MM.1S (cell line): ENCODE measurements at regions not wholly inside any gene's neighbourhood (a gene's known extent, or its start where the extent isn't known, plus 50 kb on each side); places are given as distances from the start of the nearest gene placed in this dataset.

Experiments used
- DNase-seq: peaks from one replicate; pipeline ENCODE4 v3.0.0-alpha.2; 2015
- H2AFZ ChIP-seq: fragments of 300-600 bp; sonication (generic); 2 replicates; pipeline ENCODE4 v1.6.0; 2016; ENCODE audit warnings: antibody characterized with exemption, low read length
- H3F3A ChIP-seq: fragments of 300-600 bp; sonication (generic); 2 replicates; pipeline ENCODE4 v1.6.1; 2016; ENCODE audit warnings: mild to moderate bottlenecking, antibody characterized with exemption, low read length, moderate library complexity, mixed read lengths; ENCODE audit not compliant: insufficient read depth
- H3K27ac ChIP-seq: fragments of 300-600 bp; sonication (generic); 2 replicates; pipeline ENCODE4 v1.5.1; 2016; ENCODE audit warnings: mild to moderate bottlenecking, low read length
- H3K27me3 ChIP-seq: fragments of 300-600 bp; sonication (generic); replicated peaks from 2 replicates; pipeline ENCODE4 v1.6.0; 2016; ENCODE audit warnings: low read length; ENCODE audit not compliant: insufficient read depth
- H3K36me3 ChIP-seq: fragments of 300-600 bp; sonication (generic); replicated peaks from 2 replicates; pipeline ENCODE4 v1.6.1; 2016; ENCODE audit warnings: mild to moderate bottlenecking, low read length, mixed read lengths; ENCODE audit not compliant: insufficient read depth
- H3K4me1 ChIP-seq: fragments of 300-600 bp; sonication (generic); 2 replicates; pipeline ENCODE4 v1.6.1; 2016; ENCODE audit warnings: low read length, mixed read lengths
- H3K4me2 ChIP-seq: fragments of 300-600 bp; sonication (generic); 2 replicates; pipeline ENCODE4 v1.6.0; 2016; ENCODE audit warnings: low read depth, low read length
- H3K4me3 ChIP-seq: fragments of 300-600 bp; sonication (generic); 2 replicates; pipeline ENCODE4 v1.5.1; 2016; ENCODE audit warnings: low read length, mixed read lengths
- H3K79me2 ChIP-seq: fragments of 300-600 bp; sonication (generic); 2 replicates; pipeline ENCODE4 v1.6.1; 2016; ENCODE audit warnings: mixed run types, low read length, mixed read lengths
- H3K9ac ChIP-seq: fragments of 300-600 bp; sonication (generic); 2 replicates; pipeline ENCODE4 v1.6.1; 2016; ENCODE audit warnings: low read length, mixed read lengths
- H3K9me2 ChIP-seq: fragments of 300-600 bp; sonication (generic); replicated peaks from 2 replicates; pipeline ENCODE4 v1.6.1; 2016; ENCODE audit warnings: mild to moderate bottlenecking, low read length, mixed read lengths; ENCODE audit not compliant: insufficient read depth
- H3K9me3 ChIP-seq: fragments of 300-600 bp; sonication (generic); replicated peaks from 2 replicates; pipeline ENCODE4 v1.6.1; 2016; ENCODE audit warnings: mild to moderate bottlenecking, low read length, mixed read lengths; ENCODE audit not compliant: insufficient read depth
- H4K20me1 ChIP-seq: fragments of 300-600 bp; sonication (generic); 2 replicates; pipeline ENCODE4 v1.6.1; 2016; ENCODE audit warnings: mild to moderate bottlenecking, low read length, moderate library complexity, mixed read lengths; ENCODE audit not compliant: insufficient read depth
- EZH2 ChIP-seq: fragments of 300-600 bp; sonication (generic); optimal IDR thresholded peaks from 2 replicates; pipeline ENCODE3; 2017; ENCODE audit warnings: low read depth, mild to moderate bottlenecking, antibody characterized with exemption, low read length, mixed read lengths
- EZH2phosphoT487 ChIP-seq: fragments of 300-600 bp; sonication (generic); IDR thresholded peaks from 2 replicates; pipeline ENCODE4 v1.6.1; 2018; ENCODE audit warnings: antibody characterized with exemption, low read length
- TF ChIP-seq, protein P1 (sequence below): fragments of 300-600 bp; sonication (generic); IDR thresholded peaks from 2 replicates; pipeline ENCODE4 v1.5.1; 2016; ENCODE audit warnings: antibody characterized with exemption, low read length, mixed read lengths

DNA sequence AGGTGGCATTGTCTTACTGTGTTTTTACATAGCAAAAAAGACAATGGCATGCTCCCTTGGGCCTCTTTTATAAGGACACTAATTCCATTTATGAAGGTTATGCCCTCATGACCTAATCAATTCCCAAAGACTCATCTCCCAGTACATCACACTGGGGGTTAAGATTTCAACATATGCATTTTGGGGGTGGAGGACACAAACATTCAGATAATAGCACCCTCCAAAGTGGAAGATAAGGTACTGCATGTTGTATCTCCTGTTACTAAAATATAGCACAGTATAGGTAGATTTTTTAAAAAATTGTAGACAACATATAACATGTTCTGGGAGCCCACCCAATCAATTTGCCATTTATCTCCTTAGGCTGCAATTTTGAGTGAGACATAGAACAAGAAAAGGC lies 221.2 kb downstream of the LIG4 start:
- no peaks in the 10 kb centered on the region for H3K36me3 ChIP-seq
- DNase-seq = no peak
- no peaks in the 10 kb centered on the region for H3K79me2 ChIP-seq
- no peak overlapping the region for H3K4me2 ChIP-seq
- no peak for TF ChIP-seq EZH2
- no peak for TF ChIP-seq EZH2phosphoT487
- TF ChIP-seq, protein P1, sequence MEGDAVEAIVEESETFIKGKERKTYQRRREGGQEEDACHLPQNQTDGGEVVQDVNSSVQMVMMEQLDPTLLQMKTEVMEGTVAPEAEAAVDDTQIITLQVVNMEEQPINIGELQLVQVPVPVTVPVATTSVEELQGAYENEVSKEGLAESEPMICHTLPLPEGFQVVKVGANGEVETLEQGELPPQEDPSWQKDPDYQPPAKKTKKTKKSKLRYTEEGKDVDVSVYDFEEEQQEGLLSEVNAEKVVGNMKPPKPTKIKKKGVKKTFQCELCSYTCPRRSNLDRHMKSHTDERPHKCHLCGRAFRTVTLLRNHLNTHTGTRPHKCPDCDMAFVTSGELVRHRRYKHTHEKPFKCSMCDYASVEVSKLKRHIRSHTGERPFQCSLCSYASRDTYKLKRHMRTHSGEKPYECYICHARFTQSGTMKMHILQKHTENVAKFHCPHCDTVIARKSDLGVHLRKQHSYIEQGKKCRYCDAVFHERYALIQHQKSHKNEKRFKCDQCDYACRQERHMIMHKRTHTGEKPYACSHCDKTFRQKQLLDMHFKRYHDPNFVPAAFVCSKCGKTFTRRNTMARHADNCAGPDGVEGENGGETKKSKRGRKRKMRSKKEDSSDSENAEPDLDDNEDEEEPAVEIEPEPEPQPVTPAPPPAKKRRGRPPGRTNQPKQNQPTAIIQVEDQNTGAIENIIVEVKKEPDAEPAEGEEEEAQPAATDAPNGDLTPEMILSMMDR = no peak
- no peaks in the 10 kb centered on the region for H3K9me2 ChIP-seq
- no peaks in the 10 kb centered on the region for H3K4me1 ChIP-seq
- no peaks in the 10 kb centered on the region for H3K27me3 ChIP-seq
- H2AFZ ChIP-seq = no peak overlapping the region
- no peak overlapping the region for H3K9ac ChIP-seq
- no peak overlapping the region for H3K27ac ChIP-seq
- no peaks in the 10 kb centered on the region for H3F3A ChIP-seq
- H3K4me3 ChIP-seq = no peak overlapping the region
- H3K9me3 ChIP-seq = no peaks in the 10 kb centered on the region
- H4K20me1 ChIP-seq = no peaks in the 10 kb centered on the region

DNA sequence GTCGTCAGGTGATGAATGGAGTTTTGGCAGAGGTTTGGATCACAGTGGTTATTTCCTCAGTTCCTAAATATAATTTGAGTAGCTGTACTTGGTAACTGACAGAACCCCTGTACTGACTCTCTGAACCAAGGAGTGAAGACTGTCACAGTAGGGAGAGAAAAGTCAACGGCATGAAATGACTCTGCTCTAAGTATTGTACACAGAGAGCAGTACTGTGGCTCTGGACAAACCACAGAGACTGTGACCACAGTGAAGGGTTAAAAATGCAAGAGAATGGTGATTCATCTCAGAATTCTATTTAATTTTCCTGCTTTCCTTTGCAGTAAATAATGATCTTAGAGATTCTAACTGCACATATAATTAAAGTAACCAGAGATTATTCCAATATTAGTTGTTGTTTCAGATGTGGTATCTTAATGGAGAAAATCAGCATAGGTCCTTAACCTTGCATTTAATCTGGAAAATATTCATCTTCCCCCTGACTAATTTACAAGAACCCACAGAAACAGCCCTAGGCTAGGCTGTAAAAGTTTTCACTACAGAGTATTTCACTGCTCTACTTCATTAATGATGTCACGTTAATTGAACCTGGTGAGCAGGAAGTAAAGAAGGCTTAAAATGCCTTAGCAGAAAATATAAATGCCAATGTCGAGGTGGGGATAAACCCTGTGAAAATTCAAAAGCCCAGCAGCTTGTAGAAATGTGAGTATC lies 221.9 kb downstream of the LIG4 start:
- Histone ChIP-seq H3K9ac (no peak overlapping the region), H3K4me1 (no peaks in the 10 kb centered on the region), H3F3A (no peaks in the 10 kb centered on the region), H3K4me3 (no peak overlapping the region), H2AFZ (no peak overlapping the region), H3K36me3 (no peaks in the 10 kb centered on the region), H4K20me1 (no peaks in the 10 kb centered on the region), H3K27me3 (no peaks in the 10 kb centered on the region), H3K4me2 (no peak overlapping the region), H3K9me3 (no peaks in the 10 kb centered on the region), H3K79me2 (no peaks in the 10 kb centered on the region), H3K9me2 (no peaks in the 10 kb centered on the region), H3K27ac (no peak overlapping the region)
- TF ChIP-seq, protein P1 = no peak
- TF ChIP-seq EZH2 (no peak), EZH2phosphoT487 (no peak)
- no peak for DNase-seq

DNA sequence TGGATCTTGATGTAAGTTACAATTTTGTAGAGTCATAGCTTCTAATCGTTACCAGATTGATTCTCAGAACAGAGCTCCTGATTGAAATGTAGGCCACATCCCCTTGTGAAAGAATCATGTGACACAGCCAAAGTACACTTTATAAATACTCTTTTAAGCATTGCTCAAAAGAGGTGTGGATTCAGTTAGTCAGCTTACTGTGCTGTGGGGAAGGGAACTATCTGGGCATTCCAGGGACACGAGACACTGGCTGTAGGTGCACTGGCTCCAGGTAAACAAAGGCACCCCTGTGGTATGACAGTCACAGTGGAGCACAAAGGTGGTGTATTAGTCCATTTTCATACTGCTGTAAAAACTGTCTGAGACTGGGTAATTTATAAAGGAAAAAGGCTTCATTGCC lies 222.8 kb downstream of the LIG4 start:
- Histone ChIP-seq H3K4me3 (no peak overlapping the region), H4K20me1 (no peaks in the 10 kb centered on the region), H3K9me2 (no peaks in the 10 kb centered on the region), H3K79me2 (no peaks in the 10 kb centered on the region), H3K4me2 (no peak overlapping the region), H3K27me3 (no peaks in the 10 kb centered on the region), H3K36me3 (no peaks in the 10 kb centered on the region), H3K9me3 (no peaks in the 10 kb centered on the region), H3K9ac (no peak overlapping the region), H3F3A (no peaks in the 10 kb centered on the region), H2AFZ (no peak overlapping the region), H3K4me1 (no peaks in the 10 kb centered on the region), H3K27ac (no peak overlapping the region)
- TF ChIP-seq, protein P1 = no peak
- DNase-seq = no peak
